Erythroblast (primary cell): ENCODE measurements at regions not wholly inside any gene's neighbourhood (a gene's known extent, or its start where the extent isn't known, plus 50 kb on each side); places are given as distances from the start of the nearest gene placed in this dataset.

Experiments
- GATA1 ChIP-seq: IDR thresholded peaks from 2 replicates; pipeline ENCODE4 v1.6.1; 2011; ENCODE audit warnings: low read depth, mild to moderate bottlenecking, control low read depth, low read length, moderate library complexity
- POLR2A ChIP-seq: IDR thresholded peaks from 2 replicates; pipeline ENCODE4 v1.6.1; 2011; ENCODE audit warnings: mild to moderate bottlenecking, low read length

DNA sequence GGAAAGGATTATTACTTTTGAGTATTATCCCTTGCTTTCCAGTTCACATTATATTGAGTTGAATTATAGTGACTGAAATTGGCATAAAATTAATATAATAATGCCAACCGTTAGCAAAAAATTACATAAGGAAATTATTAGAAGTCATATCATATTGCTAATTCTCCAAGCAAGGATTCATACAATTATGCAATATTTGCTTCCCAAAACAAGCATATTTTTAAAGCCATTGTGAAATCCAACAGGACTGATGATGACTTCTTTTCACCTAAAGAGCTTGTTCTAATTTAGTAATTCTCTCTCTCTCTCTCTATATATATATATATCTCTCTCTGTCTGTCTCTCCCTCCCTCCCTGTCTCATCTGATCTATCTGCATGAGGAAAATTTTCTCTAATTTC, 283.5 kb downstream of the DSEL start:
- no peak for TF ChIP-seq POLR2A
- no peak for TF ChIP-seq GATA1
